HG03097 (cell line): ENCODE measurements at regions not wholly inside any gene's neighbourhood (a gene's known extent, or its start where the extent isn't known, plus 50 kb on each side); places are given as distances from the start of the nearest gene placed in this dataset.
"Not testable (repeated sequence)": the region's sequence is repeated elsewhere in the genome, so short reads cannot be mapped to it uniquely, and the experiment has no call there.

Source experiments
- ATAC-seq: cut with Tn5 transposase; IDR thresholded peaks from one replicate; pipeline ENCODE4 v1.9.1; 2021; ENCODE audit not compliant: unreplicated experiment, low FRiP score

DNA sequence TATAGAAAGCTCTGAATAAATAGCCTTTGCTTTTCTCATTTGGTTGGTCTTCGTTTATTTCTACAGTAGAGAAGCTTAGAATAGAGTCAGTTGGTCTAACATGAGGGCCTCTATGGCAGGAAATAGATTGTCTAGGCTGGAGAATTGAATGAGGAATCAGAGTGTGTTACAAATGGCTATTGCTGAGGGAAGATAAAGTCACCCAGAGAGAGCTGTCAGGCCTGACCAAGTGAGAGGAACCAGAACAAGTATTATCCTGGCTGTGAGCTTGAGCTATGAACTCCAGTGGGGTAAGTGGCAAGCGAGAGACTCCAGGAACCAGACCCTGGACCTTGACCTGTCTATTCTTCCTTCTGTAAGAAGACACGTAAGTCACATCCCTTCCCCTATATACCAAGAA is 353.1 kb downstream of the CD83 start:
- ATAC-seq: no peak

DNA sequence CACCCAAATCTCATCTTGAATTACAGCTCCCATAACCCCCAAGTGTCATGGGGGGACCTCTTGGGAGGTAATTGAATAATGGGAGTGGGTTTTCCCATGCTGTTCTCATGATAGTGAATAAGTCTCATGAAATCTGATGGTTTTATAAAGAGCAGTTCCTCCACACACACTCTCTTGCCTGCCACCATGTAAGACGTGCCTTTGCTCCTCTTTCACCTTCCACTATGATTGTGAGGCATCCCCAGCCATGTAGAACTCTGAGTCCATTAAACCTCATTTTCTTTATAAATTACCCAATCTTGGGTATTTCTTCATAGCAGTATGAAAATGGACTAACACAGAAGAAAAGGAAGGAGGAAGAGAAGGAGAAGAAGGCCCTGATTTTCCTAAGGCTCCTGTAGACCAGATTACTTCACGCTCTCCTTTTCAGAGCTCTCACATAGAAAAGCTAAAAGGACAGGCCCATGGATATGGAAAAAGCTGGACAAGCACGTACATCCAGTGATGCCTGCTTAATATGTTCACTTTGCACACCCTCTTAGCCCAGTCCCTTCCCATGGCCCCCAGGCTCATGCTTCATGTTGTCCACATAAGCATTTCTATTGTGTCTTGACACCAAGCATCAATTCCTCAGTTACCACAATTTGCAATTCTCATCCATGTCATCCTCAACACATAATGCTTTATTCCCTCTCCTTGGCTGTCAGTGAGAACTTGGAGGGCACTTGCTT is 354.8 kb downstream of the CD83 start:
- no peak for ATAC-seq

DNA sequence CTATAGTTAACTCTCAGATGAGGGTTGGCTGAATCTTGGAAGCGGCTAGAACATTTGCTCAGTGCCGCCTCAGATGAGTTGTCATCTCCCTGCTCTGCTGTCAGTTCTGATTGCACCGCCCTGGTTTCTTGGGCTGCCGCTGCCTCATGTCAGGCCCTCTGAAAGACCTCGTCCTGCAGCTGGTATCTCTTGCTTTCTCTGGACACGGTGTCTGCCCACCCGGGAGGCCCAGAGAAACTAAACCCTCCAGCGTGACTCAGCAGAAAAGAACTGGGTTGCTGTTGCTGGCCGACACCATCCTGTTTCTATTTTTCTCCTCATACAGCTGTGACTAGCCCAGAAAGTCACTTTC is 355.4 kb downstream of the CD83 start:
- ATAC-seq: peak; percentile 48

DNA sequence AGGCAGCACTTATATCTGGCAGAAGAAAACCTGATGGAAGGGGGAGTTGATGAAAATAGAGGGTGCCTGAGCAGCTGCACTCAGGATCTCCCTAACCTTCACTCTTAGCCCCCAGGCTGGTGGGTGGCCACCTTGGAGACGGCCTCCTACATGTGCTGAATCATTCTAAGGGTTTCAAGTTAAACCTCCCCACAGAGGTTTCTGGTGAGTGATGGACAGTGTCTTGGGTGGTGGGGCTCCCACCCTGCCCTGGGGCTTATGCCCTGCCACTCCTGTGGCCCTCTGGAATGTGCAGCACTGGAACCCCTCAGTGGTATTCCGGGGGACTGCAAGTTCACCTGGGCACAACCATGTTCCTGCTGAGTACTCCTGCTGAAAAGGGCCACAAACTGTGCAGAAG is 357.2 kb downstream of the CD83 start:
- no peak for ATAC-seq

DNA sequence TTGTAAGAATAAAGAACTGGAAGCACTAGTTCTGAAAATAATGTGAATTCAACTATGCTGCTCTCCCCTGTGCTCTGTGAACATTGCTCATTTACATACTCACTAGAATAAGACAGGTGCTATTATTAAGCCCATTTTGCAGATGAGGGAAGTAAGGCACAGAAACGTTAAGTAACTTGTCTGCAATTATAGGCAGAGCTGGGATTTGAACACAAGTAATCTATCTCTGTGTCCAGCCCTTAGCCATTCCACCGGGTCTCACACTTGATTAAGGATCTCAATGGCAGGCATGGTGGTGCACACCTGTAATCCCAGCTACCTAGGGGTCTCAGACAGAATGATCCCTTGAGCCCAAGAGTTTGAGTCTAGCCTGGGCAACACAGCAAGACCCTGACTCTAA is 357.7 kb downstream of the CD83 start:
- no peak for ATAC-seq

DNA sequence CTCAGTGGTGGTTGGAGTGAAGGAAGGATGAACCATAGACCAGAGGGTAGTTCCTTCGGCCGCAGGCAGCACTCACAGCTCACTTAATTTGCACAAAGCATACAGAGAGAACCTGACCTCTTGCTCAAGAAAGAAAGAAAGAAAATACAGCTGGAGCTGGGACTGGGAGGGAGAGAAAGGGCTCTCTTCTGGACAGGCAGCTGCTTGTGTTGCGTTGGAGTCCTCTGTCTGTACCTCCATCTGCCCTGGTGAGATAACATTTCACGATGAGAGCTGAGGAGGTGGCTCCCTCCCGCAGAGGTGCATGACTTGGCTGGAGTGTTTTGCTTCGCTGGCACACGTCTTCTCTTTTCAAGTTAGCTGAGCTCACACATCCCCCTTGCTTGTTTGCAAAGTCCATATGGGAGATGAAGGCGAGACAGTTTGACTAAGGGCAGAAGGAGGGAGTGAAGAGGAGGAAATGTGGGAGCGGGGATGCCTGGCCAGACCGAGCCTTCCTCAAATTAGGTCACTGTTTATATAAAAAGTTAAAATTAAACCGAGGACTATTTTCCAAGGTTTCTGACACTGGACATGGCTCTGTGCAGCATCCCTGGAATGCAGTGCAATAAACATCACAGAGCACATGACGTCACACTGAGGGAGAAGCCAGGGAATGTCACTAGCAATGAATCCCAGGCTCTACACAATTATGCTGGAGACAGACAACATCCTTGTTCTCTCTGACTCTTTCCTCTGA is 359.4 kb downstream of the CD83 start:
- no peak for ATAC-seq

DNA sequence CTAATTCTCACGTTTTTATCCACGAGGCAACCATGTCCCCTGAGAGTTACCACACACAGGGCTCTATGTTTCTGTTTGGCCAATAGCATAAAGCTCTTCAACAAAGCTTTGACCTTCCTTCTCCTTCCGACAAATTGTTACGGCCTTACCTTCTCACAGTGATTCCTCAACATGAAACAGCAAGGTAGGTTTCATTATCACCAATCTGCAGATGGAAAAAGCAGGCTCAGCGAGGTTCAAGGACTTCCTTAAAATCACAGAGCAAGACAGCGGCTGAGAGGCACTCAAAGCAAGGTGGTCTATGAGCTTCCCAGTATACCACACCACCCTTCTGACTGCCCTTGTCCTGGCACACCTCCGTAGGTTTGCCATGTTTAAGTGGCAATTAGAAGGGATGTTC is 360.0 kb downstream of the CD83 start:
- no peak for ATAC-seq

DNA sequence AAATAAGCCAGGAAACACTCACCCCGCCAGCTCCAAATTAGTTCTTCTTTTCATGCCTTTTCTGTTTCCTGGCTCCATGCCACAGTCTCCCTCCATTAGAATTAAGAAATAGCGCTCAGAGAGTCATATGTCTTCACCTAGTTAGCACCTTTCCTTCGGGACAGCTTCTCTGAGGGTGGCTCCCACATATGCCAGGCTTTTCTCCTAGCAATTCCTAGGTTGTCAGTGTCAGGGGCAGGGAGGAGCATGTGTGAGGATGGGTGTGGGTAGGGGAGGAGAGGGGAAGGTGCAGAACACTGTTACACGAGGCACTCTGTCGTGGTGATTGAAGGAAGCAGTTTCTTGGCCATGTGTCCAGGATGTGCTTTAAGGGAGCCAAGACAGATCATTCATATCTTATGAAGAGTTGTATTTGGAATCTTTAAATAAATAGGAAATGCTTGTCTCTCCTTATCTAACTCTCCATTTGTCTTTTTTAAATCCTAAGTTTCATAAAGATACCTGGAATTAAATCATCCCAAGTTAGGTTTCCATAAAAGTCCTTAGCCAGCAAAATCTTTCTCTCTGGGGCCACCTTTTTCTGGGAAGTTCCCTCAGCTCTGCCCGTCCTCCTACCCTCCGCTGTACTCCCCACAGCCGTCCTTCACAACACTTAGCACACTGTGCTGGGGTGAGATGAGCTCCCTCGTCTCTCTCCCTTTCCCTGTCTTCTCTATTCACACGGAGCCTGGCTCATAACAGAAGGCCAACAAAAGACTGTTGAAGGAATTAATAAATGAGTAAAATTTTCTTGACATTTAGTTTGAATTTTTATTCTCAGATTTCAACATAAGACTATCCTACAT is 361.0 kb downstream of the CD83 start:
- ATAC-seq: no peak

DNA sequence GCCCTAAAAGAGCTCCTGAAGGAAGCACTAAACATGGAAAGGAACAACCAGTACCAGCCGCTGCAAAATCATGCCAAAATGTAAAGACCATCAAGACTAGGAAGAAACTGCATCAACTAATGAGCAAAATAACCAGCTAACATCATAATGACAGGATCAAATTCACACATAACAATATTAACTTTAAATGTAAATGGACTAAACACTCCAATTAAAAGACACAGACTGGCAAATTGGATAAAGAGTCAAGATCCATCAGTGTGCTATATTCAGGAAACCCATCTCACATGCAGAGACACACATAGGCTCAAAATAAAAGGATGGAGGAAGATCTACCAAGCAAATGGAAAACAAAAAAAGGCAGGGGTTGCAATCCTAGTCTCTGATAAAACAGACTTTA is 364.4 kb downstream of the CD83 start:
- not testable (repeated sequence) for ATAC-seq

DNA sequence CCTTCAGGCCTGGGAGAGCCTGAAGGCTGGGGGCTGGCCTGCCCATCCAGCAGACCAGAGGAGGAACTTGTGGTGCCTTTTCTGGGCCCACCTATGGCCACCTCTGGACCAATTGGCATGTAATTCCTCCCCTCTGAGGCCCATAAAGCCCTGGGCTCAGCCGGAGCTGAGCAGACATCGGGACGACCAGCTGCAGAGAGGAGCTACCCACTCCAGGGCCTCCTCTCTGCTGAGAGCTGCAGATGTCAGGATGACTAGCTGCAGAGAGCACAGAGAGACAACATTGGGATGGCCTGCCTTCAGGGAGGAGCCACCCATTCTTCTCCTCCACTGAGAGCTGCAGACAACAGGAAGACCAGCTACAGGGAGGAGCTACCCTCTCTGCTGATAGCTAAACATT is 370.1 kb downstream of the CD83 start:
- ATAC-seq: no peak

DNA sequence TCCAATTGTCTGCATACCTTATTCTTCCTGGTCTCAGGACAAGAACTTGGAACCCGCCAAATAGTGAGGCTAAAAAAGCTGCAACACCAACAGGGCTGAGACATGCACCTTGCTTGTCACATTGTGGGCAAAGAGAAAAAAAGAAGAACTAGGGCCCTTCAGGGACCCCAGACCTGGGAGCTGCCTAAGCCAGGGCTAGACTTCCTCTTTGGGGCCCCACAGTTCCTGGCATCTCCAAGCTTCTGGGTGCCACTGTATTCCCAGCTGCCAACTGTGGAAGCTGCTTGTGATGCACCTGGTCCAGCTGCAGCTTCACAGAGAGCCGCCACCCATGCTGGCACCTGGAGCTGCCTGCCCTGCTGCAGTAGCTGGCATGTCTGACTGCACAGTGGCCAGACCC is 370.6 kb downstream of the CD83 start:
- ATAC-seq: no peak

DNA sequence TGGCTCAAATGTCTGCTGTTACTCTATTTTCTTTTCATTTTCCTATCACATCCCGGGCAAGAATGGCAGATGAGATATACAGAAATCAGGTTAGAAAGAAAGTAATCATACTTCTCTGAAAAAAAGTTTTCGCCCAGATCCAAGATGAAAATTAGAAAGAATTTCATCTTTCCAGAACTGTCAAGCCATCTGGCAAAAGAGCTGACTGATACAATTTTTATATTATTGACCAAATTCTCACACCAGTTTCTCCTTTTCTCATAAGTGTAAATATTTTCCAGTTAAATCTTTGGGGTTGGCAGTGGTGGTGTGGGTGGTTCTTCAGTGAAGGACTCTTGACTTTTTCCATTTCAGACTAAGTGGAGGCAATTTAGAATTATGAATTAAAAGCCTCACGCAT is 371.9 kb downstream of the CD83 start:
- no peak for ATAC-seq

DNA sequence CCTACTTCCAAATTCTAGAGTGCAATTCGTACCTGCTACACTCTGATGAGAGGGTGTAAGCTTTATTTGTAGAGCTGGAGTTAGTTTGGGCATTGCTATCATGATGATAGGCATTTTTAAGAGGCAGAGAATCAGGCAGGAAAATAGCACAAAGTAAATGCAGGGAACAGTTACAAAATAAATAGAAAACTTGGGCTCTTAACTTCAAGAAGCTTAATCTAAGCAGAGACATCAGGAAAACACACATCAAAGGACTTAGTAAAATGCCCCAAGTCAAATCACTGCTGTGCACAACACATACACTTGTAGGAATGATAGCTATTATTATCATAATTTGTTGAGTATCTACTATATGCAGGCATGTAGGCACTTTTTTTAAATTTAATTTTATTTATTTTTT is 381.2 kb downstream of the CD83 start:
- ATAC-seq: no peak

DNA sequence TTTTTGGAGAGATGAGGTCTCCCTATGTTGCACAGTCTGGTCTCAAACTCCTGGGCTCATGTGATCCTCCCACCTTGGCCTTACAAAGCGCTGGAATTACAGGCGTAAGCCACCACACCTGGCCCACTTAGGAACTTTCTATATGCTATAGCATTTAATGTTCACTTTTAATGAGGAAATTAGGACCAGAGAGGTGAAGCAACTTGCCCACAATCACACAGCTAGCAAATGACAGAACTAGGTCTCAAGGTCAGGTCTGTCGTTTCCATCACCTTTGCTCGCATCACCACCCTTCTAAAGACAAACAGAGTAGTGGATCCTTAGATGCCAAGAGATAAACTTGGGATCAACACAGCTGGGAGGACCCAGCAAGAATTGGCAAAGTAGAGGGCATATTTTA is 381.7 kb downstream of the CD83 start:
- ATAC-seq: no peak

DNA sequence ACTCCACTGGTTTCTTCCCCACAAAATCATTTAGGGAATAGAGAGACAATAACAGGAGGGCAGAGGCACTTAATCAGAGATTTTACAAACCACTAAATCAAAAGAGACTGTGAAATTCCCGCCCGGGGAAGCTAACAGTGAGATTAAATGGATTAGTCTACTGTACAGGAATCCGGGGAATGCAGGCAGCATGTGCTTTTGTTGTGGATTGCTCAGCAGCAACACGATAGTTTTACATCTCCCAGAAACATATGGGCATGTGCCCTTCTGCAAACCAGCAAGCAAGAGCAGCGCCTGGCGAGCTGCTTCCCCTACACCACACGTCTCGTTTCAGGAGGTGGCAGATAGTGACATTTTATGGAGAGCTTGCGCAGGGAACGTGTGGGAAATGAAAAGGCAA is 382.3 kb downstream of the CD83 start:
- no peak for ATAC-seq

DNA sequence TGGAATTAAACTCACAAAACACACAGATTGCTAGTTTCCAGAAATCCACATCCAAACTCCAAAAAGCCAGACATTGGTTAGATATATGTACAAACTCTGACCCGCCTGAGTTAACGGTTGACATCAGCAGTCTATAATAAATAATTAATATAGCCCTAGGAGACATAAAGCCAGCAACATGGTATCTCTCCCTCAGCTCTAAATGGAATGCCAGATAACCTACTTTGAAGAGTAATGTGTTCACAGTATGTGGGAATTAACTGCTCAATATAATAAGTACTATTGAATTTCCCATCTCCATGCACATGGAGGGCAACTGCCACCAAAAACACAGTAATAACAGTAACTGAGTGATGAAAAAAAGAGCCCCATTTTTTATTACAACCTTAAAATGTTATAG is 383.2 kb downstream of the CD83 start:
- no peak for ATAC-seq

DNA sequence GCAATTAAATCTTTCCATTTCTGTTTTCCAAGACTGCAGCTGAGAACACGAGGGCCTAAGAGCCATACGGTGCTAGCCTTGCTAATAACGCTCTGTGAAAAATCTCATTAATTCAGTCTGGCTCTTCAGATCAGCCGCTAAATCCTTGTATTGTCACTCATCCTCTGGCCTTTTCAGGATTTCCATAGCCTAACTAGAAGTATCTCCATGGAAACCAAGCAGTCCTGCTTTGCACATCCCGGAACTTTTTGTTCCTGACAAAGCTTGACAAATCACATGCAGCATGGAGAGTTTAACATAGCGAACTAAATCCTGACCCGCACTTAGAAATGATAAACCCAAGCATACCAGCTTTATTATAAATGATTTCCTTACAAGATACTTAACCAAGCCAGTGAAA is 383.7 kb downstream of the CD83 start:
- ATAC-seq: no peak

DNA sequence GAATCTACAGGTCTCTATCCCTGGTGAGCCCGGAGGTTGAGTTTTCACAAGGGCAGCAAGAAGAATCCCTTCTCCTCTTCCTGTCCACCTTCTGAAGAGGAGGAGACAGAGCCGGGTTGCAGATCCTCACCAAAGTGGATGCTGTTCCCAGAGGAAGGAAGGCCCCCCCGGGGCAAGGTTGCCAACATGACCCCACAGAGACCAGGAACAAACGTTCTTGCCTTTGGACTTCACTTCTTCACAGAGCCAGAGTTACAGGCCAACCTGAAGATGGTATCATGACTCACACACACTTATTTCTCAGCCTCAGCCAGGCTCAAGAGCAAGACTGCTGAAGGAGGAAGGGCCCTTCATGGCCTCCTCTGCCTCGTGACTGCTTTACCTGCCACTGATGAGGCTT is 384.3 kb downstream of the CD83 start:
- no peak for ATAC-seq

DNA sequence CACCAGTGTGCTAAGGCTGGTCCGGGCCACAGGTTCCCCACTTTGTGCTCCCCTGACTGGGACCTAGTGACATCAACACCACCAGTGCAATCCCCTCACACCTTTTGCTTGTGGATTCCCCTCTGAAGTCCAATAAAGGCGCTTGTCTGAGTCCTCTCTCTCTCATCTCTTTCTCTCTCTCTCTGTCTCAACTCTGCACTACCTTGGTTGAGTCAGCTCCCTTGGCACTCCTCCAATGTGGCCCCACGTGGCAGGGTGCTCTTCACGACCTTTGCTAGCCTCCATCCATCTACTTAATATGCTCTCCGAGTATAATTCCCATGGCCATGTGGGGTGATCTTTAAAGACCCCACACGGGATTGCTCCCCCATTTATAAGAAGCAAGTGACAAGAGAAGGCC is 385.0 kb downstream of the CD83 start:
- no peak for ATAC-seq

DNA sequence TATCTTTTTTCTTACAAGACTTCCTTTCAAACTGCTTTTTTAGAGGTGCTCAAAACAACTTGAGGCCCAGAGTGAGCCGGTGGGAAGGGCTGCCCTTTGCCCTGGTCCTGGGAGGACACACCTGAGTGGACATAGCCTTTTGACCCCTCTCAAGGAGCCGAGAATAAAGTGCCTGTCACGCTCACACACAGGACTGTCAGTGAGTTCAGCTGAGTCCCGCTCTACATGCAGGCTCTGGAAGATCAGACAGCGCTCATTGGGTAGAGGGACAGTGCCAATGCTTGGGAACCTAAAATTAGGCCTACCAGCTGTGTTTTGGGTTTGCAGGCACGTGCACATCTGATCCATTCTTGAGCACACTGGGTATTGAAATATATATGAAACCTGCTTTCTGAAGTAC is 387.8 kb downstream of the CD83 start:
- no peak for ATAC-seq

DNA sequence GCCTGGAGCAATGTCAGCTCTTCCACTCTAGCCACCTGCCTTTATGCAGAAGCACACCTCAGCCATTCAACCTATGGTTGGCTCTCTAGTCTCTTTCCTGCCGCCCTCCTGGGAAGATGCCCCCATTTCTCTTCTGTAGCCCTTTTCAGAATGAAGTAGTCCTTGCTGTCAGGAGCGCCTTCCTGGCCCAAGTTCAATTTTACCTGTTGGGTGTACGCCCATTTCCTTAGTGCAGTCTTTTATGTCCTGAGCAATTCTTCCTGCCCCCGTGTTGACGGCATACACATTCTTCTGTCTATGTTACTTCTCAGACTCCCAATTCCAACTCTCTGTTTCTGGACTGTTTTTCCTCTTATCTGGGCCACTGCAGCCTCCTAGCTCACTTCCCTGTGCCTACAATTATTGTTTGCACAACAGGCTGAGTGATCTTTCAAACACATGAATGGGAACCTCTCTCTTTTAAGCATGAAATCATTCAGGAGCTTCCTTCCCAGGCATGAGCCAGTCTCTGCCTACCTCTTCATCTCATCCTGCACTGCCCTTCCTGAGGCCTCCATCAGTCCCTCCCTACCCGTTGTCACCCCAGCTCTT is 389.2 kb downstream of the CD83 start:
- ATAC-seq: no peak
